Heart right ventricle (tissue), 16 donors: ENCODE measurements at regions not wholly inside any gene's neighbourhood (a gene's known extent, or its start where the extent isn't known, plus 50 kb on each side); places are given as distances from the start of the nearest gene placed in this dataset.

Experiments used
- ATAC-seq, 8 donors: fragments of 200-7000 bp; cut with Tn5 transposase; one replicate each; pipeline ENCODE4 v1.9.1; 2020; ENCODE audit warnings: mild to moderate bottlenecking in 8 of 8, moderate library complexity in 8 of 8, moderate number of reproducible peaks in 1 of 8
- DNase-seq, 2 donors: peaks; one replicate each; pipeline ENCODE4 v3.0.0-alpha.2; 2020
- H3K27ac ChIP-seq, 10 donors: fragments of 200-600 bp; sonication (generic) in 2 of 10; one replicate each; pipeline versions ENCODE4 v1.5.0 to v1.8.0; 2020 to 2022; ENCODE audit warnings: mild to moderate bottlenecking in 3 of 10
- H3K27me3 ChIP-seq, 7 donors: fragments of 200-600 bp; one replicate each; pipeline ENCODE4 v1.8.0; 2021 to 2022; ENCODE audit warnings: mild to moderate bottlenecking in 2 of 7
- H3K36me3 ChIP-seq, 9 donors: fragments of 200-600 bp; sonication (generic) in 1 of 9; one replicate each; pipeline versions ENCODE4 v1.5.0 to v1.8.0; 2020 to 2022; ENCODE audit warnings: mild to moderate bottlenecking in 2 of 9
- H3K4me1 ChIP-seq, 9 donors: fragments of 200-600 bp; sonication (generic) in 1 of 9; one replicate each; pipeline versions ENCODE4 v1.5.0 to v1.8.0; 2020 to 2022; ENCODE audit warnings: mild to moderate bottlenecking in 4 of 9
- H3K4me3 ChIP-seq, 10 donors: fragments of 200-600 bp; sonication (generic) in 2 of 10; one replicate each; pipeline versions ENCODE4 v1.5.0 to v1.8.0; 2020 to 2022; ENCODE audit warnings: mild to moderate bottlenecking in 7 of 10, moderate library complexity in 2 of 10
- H3K9me3 ChIP-seq, 11 donors: fragments of 200-600 bp in 10 of 11; sonication (generic) in 2 of 11; one replicate each; pipeline versions ENCODE4 v1.5.0 to v1.8.0; 2013 to 2022; ENCODE audit warnings: mild to moderate bottlenecking in 2 of 11, control low read depth in 1 of 11, moderate library complexity in 1 of 11
- WGBS, 2 donors: extraction: QIAGEN DNeasy Blood & Tissue Kit; methylation state at CpG; one replicate each; pipeline ENCODE4 v1.1.7; 2013; ENCODE audit warnings: inconsistent platforms in 1 of 2; 5-methylcytosine and 5-hydroxymethylcytosine counted together
- intact Hi-C, 10 donors: fragments of 100-400 bp; cut with DNase I; formaldehyde crosslinking; loops; one replicate each; pipeline versions ENCODE4 v1.11.1 to v1.14.2; 2022
- TF ChIP-seq, protein P1 (sequence below), 9 donors: fragments of 200-600 bp; sonication (generic) in 2 of 9; IDR thresholded peaks; one replicate each; pipeline versions ENCODE4 v1.5.0 to v1.8.0; 2021 to 2022; ENCODE audit warnings: antibody characterized with exemption in 9 of 9, mild to moderate bottlenecking in 5 of 9, moderate library complexity in 1 of 9
- donor health status: Arrhythmogenic right ventricular cardiomyopathy.
- donor health status: ischemic (EF 13 %, LVEDD 7.1; RV severe dilation, severe dysfunction).
- donor health status: healthy with polysubstance abuse.
- donor health status: DM: no; HTN: yes; CAD: no.
- donor health status: DM: no; HTN: no; CAD: no.
- donor health status: ischemic (EF 25% LVEDD 6.9; RV normal size, moderate dysfunction).
- donor health status: ischemic (EF 25% LVEDD 5.7; RV mildly dilated, moderate dysfunction).
- donor health status: healthy.
- donor health status: DM: yes; HTN: yes; CAD: no.
- donor health status: Ischemic cardiomyopathy.
- donor health status: ischemic (EF 35%, LVEDD 5.7; RV mildly dilated, moderate dysfunction).
- donor health status: nonischemic (EF 11% LVEDD 7.7; RV severe dilation, severe dysfunction).
- donor health status: DM: yes; HTN: yes; CAD: no.
- donor health status: PGD.
- donor health status: ischemic (EF 29% LVEDD 5.4; RV normal size, mild dysfunction).
- donor health status: nonischemic (EF 23%, LVEDD 6.1; RV moderate dilation, normal function).

DNA sequence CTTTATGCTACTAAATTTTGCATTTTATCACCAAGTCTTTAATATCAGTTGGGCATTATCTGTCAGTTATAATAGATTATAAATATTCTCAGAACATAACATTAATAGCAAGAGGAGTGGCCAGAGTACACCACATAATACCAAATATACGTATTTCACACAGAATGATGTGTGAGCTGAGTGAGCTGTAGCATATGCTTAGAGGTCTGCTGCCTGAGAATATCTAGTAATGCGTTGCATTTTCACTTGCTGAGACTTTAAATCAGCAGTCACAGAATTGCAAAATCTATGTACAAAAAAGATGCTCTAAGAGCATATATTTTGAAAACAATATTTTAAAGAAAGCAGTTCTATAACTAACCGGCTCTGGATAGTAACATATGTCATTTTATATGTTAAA is 921.1 kb upstream of the EDIL3 start:
- TF ChIP-seq, protein P1, sequence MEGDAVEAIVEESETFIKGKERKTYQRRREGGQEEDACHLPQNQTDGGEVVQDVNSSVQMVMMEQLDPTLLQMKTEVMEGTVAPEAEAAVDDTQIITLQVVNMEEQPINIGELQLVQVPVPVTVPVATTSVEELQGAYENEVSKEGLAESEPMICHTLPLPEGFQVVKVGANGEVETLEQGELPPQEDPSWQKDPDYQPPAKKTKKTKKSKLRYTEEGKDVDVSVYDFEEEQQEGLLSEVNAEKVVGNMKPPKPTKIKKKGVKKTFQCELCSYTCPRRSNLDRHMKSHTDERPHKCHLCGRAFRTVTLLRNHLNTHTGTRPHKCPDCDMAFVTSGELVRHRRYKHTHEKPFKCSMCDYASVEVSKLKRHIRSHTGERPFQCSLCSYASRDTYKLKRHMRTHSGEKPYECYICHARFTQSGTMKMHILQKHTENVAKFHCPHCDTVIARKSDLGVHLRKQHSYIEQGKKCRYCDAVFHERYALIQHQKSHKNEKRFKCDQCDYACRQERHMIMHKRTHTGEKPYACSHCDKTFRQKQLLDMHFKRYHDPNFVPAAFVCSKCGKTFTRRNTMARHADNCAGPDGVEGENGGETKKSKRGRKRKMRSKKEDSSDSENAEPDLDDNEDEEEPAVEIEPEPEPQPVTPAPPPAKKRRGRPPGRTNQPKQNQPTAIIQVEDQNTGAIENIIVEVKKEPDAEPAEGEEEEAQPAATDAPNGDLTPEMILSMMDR (IDR thresholded peaks at IDR 0.05): no peak
- Histone ChIP-seq H3K27me3 (no peaks in the 10 kb centered on the region), H3K27ac (no peak overlapping the region), H3K4me3 (no peak overlapping the region), H3K9me3 (no peaks in the 10 kb centered on the region), H3K36me3 (no peaks in the 10 kb centered on the region), H3K4me1 (no peaks in the 10 kb centered on the region)
- intact Hi-C loops: no loop called here
- 81% methylated on average over 3 of the region's 3 CpGs for WGBS, 2 donors
- no peak for DNase-seq
- ATAC-seq: no peak

DNA sequence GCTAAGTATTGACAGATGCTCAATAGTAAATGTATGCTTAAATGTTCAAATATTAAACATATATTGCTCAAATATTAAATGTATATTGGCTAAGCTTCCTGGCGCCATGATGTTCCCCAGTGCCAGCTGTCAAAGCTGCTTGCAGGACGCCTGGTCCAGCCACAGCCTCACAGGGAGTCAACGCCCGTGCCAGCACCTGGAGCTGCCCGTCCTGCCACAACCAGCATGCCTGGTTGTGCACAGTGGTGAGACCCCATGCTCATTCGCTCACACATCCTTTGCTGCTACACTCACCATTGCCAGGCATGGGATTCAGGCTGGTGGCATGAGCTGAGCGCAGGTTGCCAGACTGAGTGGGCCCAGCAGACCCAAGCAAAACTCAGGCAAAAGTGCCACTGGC is 926.9 kb upstream of the EDIL3 start:
- H3K36me3 ChIP-seq: no peaks in the 10 kb centered on the region
- TF ChIP-seq, protein P1 (IDR thresholded peaks at IDR 0.05): no peak
- H3K4me3 ChIP-seq: no peak overlapping the region
- H3K27me3 ChIP-seq: no peaks in the 10 kb centered on the region
- no peak for DNase-seq
- no peaks in the 10 kb centered on the region for H3K9me3 ChIP-seq
- 75 to 77% methylated on average over 7 of the region's 7 CpGs for WGBS, 2 donors
- intact Hi-C loops: no loop called here
- ATAC-seq: no peak
- no peak overlapping the region for H3K27ac ChIP-seq
- H3K4me1 ChIP-seq: no peaks in the 10 kb centered on the region

DNA sequence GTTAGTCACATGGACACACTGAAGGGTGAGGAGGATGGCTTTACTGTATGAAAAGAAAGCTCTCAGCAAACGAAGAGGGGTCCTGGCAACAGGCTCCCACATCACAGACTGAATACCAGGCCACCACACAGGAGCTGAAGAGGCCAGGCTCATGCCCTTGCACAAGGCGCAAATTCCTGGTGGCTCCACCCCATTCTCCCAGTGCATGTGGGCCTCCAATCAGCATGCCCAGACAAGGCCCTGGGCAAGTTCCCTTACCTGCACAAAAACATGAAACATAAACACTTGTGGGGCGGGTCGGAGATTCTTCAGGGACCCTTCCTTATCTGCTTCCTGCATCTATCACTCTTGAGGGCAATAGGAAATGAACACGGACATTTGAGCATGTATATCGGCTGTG is 935.8 kb upstream of the EDIL3 start:
- TF ChIP-seq, protein P1 (IDR thresholded peaks at IDR 0.05): no peak
- WGBS, 2 donors: 57 to 63% methylated on average over 6 of the region's 6 CpGs
- ATAC-seq (no peak), DNase-seq (no peak)
- Histone ChIP-seq H3K9me3 (peaks cover 0 to 10% (median 0%) of the 10 kb centered on the region in 11 donors), H3K27ac (no peak overlapping the region), H3K27me3 (no peaks in the 10 kb centered on the region), H3K36me3 (no peaks in the 10 kb centered on the region), H3K4me3 (no peak overlapping the region), H3K4me1 (no peaks in the 10 kb centered on the region)
- intact Hi-C loops: no loop called here

DNA sequence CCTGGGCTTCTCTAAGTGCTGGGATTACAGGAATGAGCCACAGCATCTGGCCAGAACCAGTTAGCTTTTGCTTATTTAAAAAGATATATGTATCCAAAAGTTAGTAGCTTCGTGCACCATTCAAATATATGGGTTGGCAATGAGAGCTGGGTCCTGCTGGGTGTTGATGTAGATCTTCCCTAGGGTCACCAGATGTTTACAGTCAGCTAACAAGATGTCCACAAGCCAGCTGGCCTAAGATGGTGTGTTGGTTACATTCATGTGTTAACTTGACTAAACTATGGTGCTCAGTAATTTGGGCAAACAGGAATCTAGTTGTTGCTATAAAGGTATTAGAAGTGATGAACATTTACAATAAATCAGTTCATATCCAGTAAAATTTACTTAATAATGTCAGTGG is 948.6 kb upstream of the EDIL3 start:
- TF ChIP-seq, protein P1 (IDR thresholded peaks at IDR 0.05): no peak
- no peak for DNase-seq
- Histone ChIP-seq H3K36me3 (no peaks in the 10 kb centered on the region), H3K27me3 (no peaks in the 10 kb centered on the region), H3K4me3 (no peak overlapping the region), H3K9me3 (peaks cover 0 to 5% (median 0%) of the 10 kb centered on the region in 11 donors), H3K4me1 (no peaks in the 10 kb centered on the region), H3K27ac (no peak overlapping the region)
- no peak for ATAC-seq
- 52 to 67% methylated on average over 1 of the region's 1 CpG for WGBS, 2 donors
- intact Hi-C loops: no loop called here

DNA sequence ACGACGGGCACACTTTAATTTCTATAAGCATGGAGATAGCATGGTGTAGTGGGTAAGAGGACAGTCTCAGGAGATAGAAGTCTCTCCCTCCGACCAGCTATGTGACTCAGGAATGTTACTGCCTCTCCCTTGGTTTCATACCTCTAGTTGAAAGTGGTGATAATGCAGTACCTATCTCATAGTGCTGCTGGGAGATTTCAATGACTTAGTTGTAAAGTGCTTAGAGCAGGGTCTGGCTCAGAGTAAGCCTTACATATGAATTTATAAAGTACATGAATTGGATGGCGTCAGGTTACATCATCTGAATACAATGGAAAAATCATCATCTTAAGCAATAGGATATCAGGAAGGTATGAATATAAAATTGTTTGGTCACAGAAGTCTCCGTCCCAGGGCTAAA is 952.8 kb upstream of the EDIL3 start:
- no peaks in the 10 kb centered on the region for H3K4me1 ChIP-seq
- ATAC-seq: no peak
- WGBS, 2 donors: 50 to 67% methylated on average over 5 of the region's 5 CpGs
- intact Hi-C loops: no loop called here
- H3K9me3 ChIP-seq: no peaks in the 10 kb centered on the region
- no peaks in the 10 kb centered on the region for H3K27me3 ChIP-seq
- no peak for DNase-seq
- H3K4me3 ChIP-seq: no peak overlapping the region
- no peak overlapping the region for H3K27ac ChIP-seq
- no peaks in the 10 kb centered on the region for H3K36me3 ChIP-seq
- TF ChIP-seq, protein P1 (IDR thresholded peaks at IDR 0.05): no peak
